Panc1 (cell line): ENCODE measurements at regions not wholly inside any gene's neighbourhood (a gene's known extent, or its start where the extent isn't known, plus 50 kb on each side); places are given as distances from the start of the nearest gene placed in this dataset.

Experiments used
- ATAC-seq: fragments of 200-7000 bp; cut with Tn5 transposase; 2 replicates; pipeline ENCODE4 v1.9.1; 2020; ENCODE audit warnings: mild to moderate bottlenecking, moderate library complexity
- BruUV-seq: library from RNA; stranded (reverse); fragments of 400-500 nt; replicated peaks from 2 replicates; lab custom pipeline; 2021; lab: Mats Ljungman, UMichigan
- CTCF ChIA-PET: fragments of 300-600 bp; sonication (Branson Sonifier 250); formaldehyde crosslinking; loops from one replicate; lab custom pipeline; 2022; ENCODE audit warnings: antibody characterized with exemption; lab: Charles Lee
- POLR2A ChIA-PET: fragments of 300-600 bp; sonication (Branson Sonifier 250); formaldehyde crosslinking; loops from one replicate; lab custom pipeline; 2022; ENCODE audit warnings: antibody characterized with exemption; lab: Charles Lee
- DNase-seq: peaks from one replicate; pipeline ENCODE4 v3.0.0-alpha.2; 2010; ENCODE audit warnings: low read depth, low spot score
- H3K27ac ChIP-seq: 2 replicates; pipeline ENCODE4 v1.5.1; 2011; ENCODE audit warnings: mild to moderate bottlenecking, low read length, inconsistent platforms
- H3K27me3 ChIP-seq: fragments of 200-500 bp; sonication (Bioruptor generic); 2 replicates; pipeline ENCODE4 v1.6.0; 2014; ENCODE audit warnings: low read length, inconsistent platforms; ENCODE audit not compliant: control insufficient read depth, insufficient read depth
- H3K36me3 ChIP-seq: fragments of 200-500 bp; sonication (Bioruptor generic); 2 replicates; pipeline ENCODE4 v1.5.1; 2014; ENCODE audit warnings: inconsistent platforms, mild to moderate bottlenecking, low read length, moderate library complexity; ENCODE audit not compliant: control insufficient read depth, insufficient read depth
- H3K4me1 ChIP-seq: 2 replicates; pipeline ENCODE4 v1.5.1; 2011; ENCODE audit warnings: inconsistent platforms, mild to moderate bottlenecking, low read length, moderate library complexity; ENCODE audit not compliant: control insufficient read depth, insufficient read depth
- H3K4me3 ChIP-seq, 2 experiments: 2 replicates each; pipeline ENCODE4 v1.5.1; 2011 to 2012; ENCODE audit warnings: low read depth in 2 of 2, low read length in 2 of 2, mild to moderate bottlenecking in 2 of 2, inconsistent platforms in 1 of 2, moderate library complexity in 1 of 2
- H3K9me3 ChIP-seq: fragments of 200-500 bp; sonication (Bioruptor generic); 2 replicates; pipeline ENCODE4 v1.5.1; 2014; ENCODE audit warnings: low read depth, mild to moderate bottlenecking, inconsistent platforms, low read length, moderate library complexity; ENCODE audit not compliant: control insufficient read depth, insufficient read depth
- POLR2AphosphoS5 ChIP-seq: IDR thresholded peaks from 2 replicates; pipeline ENCODE4 v1.6.1; 2012; ENCODE audit warnings: mild to moderate bottlenecking, low read depth, low read length, moderate library complexity
- SIN3A ChIP-seq: IDR thresholded peaks from 2 replicates; pipeline ENCODE4 v1.6.1; 2012; ENCODE audit warnings: low read depth, mild to moderate bottlenecking, low read length, moderate library complexity, borderline replicate concordance; ENCODE audit not compliant: insufficient read depth
- TCF7L2 ChIP-seq: IDR thresholded peaks from 2 replicates; pipeline ENCODE4 v1.6.1; 2011; ENCODE audit warnings: mild to moderate bottlenecking, low read depth, low read length, inconsistent platforms
- in situ Hi-C: cut with HindIII; loops from 2 replicates; pipeline ENCODE4 v1.10.0; 2016; ENCODE audit warnings: low sequenced_read_pairs, low pct_unique_long_range_greater_than_20kb
- intact Hi-C: fragments of 100-400 bp; cut with micrococcal nuclease; formaldehyde crosslinking; loops from one replicate; pipeline ENCODE4 v1.10.0; 2022; ENCODE audit not compliant: unreplicated experiment
- TF ChIP-seq, protein P1 (sequence below): fragments of 450-650 bp; IDR thresholded peaks from 2 replicates; pipeline ENCODE4 v1.5.1; 2017; ENCODE audit warnings: mild to moderate bottlenecking
- TF ChIP-seq, protein P2 (sequence below), 2 experiments: IDR thresholded peaks; 2 replicates each; pipeline ENCODE4 v1.6.1; 2011 to 2012; ENCODE audit warnings: low read depth in 2 of 2, control low read depth in 1 of 2, low read length in 1 of 2, mild to moderate bottlenecking in 1 of 2, moderate library complexity in 1 of 2; ENCODE audit not compliant: insufficient read depth in 1 of 2

DNA sequence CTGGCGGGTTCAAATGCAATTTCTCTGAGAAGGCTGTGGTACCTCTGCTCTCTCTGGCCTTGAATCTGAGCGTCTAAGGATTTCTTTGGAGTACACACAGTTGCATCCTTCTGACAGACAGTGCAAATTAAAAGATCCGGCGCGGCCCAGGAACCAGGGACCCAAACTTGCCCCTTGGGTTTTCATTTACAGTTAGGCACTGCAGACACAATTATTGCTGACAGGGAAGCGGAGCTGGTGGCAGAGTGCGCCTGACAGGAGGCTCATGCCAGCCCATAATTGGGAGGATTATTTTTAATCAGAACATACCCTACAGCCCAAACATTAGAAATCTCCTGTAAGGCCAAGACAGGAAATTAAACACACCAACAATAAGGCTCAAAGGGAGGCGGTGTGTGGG is 1023.4 kb upstream of the RBFOX1 start:
- Histone ChIP-seq H3K36me3 (no peaks in the 10 kb centered on the region), H3K4me1 (no peaks in the 10 kb centered on the region), H3K27ac (no peak overlapping the region), H3K9me3 (no peaks in the 10 kb centered on the region), H3K27me3 (no peaks in the 10 kb centered on the region), H3K4me3 (no peak overlapping the region)
- no peak for ATAC-seq
- in situ Hi-C loops (no loop called here), intact Hi-C loops (no loop called here)
- no TSS peak for BruUV-seq
- ChIA-PET POLR2A (no interaction called here), CTCF (interaction anchor here (0.6 kb wide), 1 partner anchor 1195 kb away, joined by 4 read pairs; no protein-coding TSS in a partner anchor)
- DNase-seq, result no peak
- TF ChIP-seq POLR2AphosphoS5 (no peak), TCF7L2 (no peak), SIN3A (no peak)
- TF ChIP-seq, protein P1, sequence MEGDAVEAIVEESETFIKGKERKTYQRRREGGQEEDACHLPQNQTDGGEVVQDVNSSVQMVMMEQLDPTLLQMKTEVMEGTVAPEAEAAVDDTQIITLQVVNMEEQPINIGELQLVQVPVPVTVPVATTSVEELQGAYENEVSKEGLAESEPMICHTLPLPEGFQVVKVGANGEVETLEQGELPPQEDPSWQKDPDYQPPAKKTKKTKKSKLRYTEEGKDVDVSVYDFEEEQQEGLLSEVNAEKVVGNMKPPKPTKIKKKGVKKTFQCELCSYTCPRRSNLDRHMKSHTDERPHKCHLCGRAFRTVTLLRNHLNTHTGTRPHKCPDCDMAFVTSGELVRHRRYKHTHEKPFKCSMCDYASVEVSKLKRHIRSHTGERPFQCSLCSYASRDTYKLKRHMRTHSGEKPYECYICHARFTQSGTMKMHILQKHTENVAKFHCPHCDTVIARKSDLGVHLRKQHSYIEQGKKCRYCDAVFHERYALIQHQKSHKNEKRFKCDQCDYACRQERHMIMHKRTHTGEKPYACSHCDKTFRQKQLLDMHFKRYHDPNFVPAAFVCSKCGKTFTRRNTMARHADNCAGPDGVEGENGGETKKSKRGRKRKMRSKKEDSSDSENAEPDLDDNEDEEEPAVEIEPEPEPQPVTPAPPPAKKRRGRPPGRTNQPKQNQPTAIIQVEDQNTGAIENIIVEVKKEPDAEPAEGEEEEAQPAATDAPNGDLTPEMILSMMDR, result no peak
- TF ChIP-seq, protein P2, sequence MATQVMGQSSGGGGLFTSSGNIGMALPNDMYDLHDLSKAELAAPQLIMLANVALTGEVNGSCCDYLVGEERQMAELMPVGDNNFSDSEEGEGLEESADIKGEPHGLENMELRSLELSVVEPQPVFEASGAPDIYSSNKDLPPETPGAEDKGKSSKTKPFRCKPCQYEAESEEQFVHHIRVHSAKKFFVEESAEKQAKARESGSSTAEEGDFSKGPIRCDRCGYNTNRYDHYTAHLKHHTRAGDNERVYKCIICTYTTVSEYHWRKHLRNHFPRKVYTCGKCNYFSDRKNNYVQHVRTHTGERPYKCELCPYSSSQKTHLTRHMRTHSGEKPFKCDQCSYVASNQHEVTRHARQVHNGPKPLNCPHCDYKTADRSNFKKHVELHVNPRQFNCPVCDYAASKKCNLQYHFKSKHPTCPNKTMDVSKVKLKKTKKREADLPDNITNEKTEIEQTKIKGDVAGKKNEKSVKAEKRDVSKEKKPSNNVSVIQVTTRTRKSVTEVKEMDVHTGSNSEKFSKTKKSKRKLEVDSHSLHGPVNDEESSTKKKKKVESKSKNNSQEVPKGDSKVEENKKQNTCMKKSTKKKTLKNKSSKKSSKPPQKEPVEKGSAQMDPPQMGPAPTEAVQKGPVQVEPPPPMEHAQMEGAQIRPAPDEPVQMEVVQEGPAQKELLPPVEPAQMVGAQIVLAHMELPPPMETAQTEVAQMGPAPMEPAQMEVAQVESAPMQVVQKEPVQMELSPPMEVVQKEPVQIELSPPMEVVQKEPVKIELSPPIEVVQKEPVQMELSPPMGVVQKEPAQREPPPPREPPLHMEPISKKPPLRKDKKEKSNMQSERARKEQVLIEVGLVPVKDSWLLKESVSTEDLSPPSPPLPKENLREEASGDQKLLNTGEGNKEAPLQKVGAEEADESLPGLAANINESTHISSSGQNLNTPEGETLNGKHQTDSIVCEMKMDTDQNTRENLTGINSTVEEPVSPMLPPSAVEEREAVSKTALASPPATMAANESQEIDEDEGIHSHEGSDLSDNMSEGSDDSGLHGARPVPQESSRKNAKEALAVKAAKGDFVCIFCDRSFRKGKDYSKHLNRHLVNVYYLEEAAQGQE (IDR thresholded peaks at IDR 0.05; ENCODE audit: insufficient read depth in 1 of 2, low read depth in 2 of 2, low read length in 1 of 2), result no peak

DNA sequence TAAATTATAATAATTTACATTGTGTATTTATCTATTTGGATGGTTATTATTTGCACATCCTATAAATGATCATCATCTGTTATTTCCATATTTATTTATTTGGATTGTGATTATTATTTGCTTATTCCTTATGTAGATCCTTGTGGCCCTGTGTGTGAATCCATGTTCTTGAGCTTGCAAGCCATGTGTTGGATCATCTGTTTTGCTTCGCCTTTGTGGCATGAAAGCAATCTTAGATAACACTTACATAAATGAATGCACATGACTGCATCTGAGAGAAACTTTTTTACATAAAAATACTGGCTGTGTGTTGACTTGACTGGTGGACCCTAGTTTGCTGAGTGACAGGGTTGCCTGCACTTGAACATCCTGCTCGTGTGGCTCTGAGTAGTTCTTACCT is 1024.5 kb upstream of the RBFOX1 start:
- TF ChIP-seq SIN3A, result no peak
- no peak for TF ChIP-seq POLR2AphosphoS5
- TF ChIP-seq TCF7L2, result no peak
- TF ChIP-seq, protein P1, result no peak
- TF ChIP-seq, protein P2 (IDR thresholded peaks at IDR 0.05; ENCODE audit: insufficient read depth in 1 of 2, low read depth in 2 of 2, low read length in 1 of 2), result no peak
- in situ Hi-C loops, result no loop called here
- BruUV-seq, result no TSS peak

More for the DNA sequence above, 1024.5 kb upstream of the RBFOX1 start:
- no peaks in the 10 kb centered on the region for H3K36me3 ChIP-seq
- no peak for ATAC-seq
- intact Hi-C loops, result no loop called here
- H3K4me1 ChIP-seq, result no peaks in the 10 kb centered on the region
- H3K4me3 ChIP-seq, result no peak overlapping the region
- ChIA-PET POLR2A (no interaction called here), CTCF (no interaction called here)
- no peak for DNase-seq
- H3K9me3 ChIP-seq, result no peaks in the 10 kb centered on the region
- no peak overlapping the region for H3K27ac ChIP-seq
- H3K27me3 ChIP-seq, result no peaks in the 10 kb centered on the region
